Stimulated activated CD4-positive, alpha-beta T cell treated with anti-CD3 and anti-CD28 coated beads, TNF-alpha, amount 100 ng/mL, for 4 hours (primary cell): ENCODE measurements at regions not wholly inside any gene's neighbourhood (a gene's known extent, or its start where the extent isn't known, plus 50 kb on each side); places are given as distances from the start of the nearest gene placed in this dataset.
"Not testable (repeated sequence)": the region's sequence is repeated elsewhere in the genome, so short reads cannot be mapped to it uniquely, and the experiment has no call there.

ENCODE experiments used
- DNase-seq, 3 experiments: peaks; one replicate each; pipeline ENCODE4 v3.0.0-alpha.2; 2020; ENCODE audit warnings: low read depth in 3 of 3

DNA sequence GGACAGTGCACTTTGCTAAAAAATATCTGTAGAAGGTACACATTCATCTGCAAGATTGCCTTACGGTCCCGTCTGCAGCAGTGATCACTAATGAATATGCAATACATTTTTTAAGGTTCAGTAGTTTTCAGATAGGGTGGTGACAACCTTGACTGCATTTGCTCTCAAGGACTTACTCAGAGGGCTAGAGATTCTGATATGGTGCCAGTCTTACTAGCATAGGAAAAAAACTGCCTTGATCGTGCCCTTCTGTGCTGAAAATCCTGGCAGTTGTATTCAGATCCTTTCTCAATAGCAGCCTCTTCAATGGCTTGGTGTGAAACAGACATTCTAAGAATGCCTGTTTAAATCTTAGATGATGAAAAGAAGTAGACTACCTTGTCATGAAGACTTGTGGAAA lies 411.9 kb upstream of the CCDC54 start:
- no peak for DNase-seq

DNA sequence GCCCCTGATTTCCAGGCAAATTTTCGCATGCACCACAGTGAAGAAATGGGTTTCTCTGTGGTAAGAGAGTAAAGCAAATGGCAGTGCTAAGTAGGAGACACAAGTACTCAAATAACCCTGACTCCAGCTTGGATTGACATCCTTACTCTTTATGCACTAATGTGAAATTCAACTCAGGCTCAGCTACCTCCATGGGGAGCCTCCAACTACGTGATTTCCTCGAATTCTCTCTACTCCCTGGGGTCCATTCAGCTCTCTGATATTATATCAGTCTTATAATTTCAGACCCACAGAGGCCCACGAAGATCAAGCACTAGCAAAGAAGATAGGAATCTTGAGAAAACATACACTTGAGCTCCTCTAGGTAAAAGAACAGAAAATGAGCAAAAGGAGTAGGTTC lies 407.6 kb upstream of the CCDC54 start:
- DNase-seq = no peak

DNA sequence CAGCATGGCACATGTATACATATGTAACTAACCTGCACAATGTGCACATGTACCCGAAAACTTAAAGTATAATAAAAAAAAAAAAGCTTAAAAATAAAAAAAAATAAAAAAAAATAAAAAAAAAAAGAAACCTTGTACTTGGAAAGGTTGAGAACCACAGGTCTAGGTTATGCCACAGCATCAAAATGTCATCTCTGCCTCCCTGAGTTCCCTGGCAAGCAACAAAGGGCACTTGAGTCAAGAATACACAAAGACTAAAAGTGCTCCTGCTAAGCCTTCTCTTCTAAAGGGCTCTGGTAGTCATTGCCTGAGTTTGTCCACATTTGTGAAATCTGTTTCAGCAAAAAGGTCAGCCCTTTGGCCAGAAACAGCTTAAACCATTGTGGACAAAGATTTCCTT lies 395.8 kb upstream of the CCDC54 start:
- no peak for DNase-seq

DNA sequence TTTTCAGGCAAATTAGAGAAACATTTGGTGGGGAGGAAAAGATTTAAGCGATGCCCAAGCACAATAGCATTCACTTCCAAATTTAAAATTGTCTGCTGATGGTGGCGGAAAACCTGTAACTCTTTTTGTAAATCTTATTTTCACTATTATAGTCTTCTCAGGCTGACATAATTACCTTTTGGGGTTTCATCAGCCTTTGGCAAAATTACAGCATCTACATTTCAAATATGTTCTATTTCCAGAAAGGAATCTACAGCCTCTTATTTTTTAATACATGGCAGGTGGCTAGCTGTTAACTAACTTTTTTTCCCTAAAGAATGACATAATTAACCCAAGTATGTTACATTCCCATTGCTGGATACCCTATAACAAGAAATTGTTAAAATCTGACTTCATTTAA lies 391.5 kb upstream of the CCDC54 start:
- DNase-seq = no peak

- not testable (repeated sequence) for DNase-seq
Observed at GRCh38 chr3:106998841-106999682, 378.2 kb upstream of the CCDC54 start.

- no peak for DNase-seq
Observed at GRCh38 chr3:107001635-107002034, 375.6 kb upstream of the CCDC54 start.

- not testable (repeated sequence) for DNase-seq
Observed at GRCh38 chr3:107005352-107005751, 371.9 kb upstream of the CCDC54 start.

- DNase-seq = no peak
Observed at GRCh38 chr3:107008213-107008612, 369.0 kb upstream of the CCDC54 start.

DNA sequence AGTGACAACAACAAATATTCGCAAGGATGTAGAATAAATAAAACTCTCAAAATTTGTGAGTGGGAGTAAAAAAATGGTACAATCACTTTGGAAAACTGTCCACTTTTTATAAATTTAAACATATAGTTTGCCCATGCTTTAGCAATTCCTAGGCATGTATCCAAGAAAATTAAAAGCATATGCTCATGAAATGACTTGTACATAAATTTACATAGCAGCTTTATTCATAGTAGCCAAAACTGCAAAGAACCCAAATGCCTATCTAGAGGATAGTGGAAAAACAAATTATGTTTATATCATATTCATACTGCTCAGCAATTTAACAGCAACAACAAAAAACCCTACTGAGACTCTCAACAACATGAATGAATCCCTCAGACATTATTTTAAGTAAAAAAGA lies 363.6 kb upstream of the CCDC54 start:
- no peak for DNase-seq

GRCh38 chr3:107024551-107025026 lies 352.6 kb upstream of the CCDC54 start:
- DNase-seq = no peak

DNA sequence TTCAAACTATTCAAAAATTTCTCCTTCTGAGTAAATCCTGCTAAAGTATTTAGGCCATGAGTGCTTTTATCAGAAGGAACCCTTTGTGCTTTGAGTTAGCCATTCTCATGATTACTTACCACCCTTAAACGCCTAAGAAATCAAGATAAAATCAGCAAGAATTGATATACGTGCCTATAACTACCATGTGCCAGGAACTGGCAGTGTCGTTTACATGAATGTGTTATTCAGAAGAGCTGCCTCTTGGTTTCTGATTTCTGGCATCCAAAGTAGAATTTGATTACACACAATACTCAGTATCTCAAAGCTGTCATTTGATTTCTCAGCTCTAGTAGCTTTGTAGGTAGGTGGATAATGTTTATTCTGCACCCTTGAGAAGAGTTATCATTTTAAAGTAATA lies 351.3 kb upstream of the CCDC54 start:
- no peak for DNase-seq

DNA sequence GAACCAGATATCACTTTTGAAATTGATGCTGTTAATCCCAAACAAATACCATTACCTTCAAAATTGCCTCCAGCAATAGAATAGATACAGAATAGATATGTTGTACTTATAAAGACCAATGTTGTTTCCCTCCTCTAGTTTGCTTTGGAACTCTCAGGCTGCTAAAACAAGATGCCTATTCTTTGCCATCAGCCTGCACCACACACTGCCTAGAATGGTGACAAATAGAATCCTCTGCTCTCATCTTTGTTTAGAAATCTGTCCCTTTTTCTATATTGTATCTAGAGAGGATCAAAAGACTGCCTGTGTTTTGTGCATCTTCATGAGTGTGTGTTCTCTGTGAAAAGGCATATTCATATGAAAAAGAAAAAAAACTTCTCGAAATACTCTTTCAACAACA lies 349.2 kb upstream of the CCDC54 start:
- DNase-seq = no peak

DNA sequence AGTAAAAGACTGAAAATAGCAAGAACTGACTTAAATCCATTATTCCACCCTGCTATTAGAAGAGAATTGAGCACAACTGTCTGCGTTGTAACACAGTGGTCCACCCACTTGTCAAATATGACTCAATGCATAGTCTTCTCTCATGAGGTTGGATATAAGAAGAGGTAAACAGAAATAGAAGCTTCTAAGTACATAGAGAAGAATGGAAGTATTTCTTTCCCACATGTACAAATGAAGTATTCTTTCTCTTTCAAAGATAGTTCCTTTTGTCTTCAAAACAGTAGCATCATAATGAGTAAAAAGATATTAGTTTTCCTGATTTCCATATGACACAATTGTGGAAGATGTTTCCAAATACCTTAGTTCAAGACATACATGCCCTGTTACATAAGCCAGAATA lies 348.6 kb upstream of the CCDC54 start:
- DNase-seq = no peak

DNA sequence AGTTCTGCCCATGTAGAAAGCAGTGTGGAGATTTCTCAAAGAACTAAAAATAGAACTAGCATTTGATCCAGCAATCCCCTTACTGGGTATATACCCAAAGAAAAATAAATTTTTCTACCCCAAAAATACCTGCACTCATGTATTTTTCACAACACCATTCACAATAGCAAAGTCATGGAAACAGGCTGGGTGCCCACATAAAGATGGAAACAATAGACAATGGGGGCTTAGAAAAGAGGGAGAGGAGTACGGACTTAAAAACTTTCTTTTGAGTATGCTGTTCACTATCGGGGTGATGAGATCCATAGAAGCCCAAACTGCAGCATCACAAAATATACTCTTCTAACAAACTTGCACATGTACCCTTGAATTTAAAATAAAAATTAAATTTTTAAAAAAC lies 345.1 kb upstream of the CCDC54 start:
- DNase-seq = no peak

DNA sequence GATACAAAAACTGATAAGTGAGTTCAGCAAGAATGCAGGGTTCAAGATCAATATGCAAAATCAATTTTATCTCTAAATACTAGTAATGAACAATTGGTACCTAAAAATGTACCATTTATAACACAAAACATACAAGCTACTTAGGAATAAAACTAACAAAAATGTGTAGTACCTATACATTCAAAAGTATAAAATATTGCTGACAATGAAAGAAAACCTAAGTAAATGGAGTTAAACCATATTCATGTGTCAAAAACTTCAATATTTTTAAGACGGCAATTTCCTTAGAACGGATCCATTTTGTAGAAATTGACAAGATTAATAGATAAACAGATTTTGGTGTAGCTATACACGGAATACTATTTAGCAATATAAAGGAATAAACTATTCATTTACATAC lies 343.1 kb upstream of the CCDC54 start:
- no peak for DNase-seq

DNA sequence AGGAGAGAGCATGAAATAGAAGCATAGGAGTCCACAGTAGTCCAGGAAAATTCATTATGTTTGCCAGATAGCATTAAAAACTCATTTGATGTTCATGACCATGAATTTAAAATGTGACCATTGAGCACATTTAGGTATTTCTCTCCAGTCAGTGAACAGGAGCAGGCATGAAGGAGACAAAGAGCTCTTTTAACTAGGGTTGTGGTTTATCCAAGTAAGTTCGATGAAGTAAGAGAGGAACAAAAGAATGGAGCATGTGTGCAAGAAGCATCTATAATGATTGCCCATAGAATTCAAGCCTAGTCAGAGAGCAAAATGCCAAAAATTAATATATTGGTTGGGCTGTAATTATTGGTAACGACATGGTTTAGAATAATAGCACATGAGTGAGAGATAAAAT lies 342.1 kb upstream of the CCDC54 start:
- no peak for DNase-seq

GRCh38 chr3:107044677-107045076 lies 332.6 kb upstream of the CCDC54 start:
- DNase-seq = no peak

GRCh38 chr3:107045791-107046190 lies 331.4 kb upstream of the CCDC54 start:
- DNase-seq = no peak

DNA sequence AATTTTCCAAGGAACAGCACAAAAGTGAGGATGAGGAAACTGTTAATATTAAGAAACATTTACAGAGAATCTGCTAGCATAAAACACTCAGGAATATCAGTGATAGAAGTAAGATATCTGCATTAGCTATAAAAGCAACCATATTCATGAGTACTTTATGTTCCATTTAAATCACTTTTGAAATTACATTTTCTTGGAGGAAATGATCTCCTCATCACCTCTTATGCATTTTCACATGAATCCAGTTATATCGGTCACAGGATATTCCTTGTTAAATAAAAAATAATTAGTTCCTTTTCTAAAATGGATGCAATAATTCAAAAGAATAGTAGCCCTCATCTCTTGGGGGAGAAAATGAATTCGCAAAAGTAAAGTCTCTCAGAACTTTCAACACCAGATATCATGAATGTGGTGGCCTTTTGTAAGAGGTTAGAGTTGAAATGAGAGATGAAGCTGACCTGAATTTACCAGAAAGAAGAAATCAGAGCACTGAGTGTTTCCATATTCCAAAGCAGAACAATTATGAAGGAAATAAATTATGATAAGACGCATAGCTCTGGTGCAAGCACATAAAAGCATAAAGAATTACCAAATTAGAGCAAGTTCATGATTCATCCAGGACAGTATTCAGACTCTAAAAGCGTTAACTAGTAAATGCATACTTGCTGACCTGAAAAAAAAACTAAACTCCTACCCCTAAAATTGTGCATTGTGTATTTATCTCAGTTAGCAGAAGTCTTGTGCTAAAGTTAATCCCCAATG lies 321.9 kb upstream of the CCDC54 start:
- DNase-seq = no peak

- DNase-seq = no peak
Observed at GRCh38 chr3:107061466-107061865, 315.8 kb upstream of the CCDC54 start.

GRCh38 chr3:107062310-107062709 lies 314.9 kb upstream of the CCDC54 start:
- no peak for DNase-seq

DNA sequence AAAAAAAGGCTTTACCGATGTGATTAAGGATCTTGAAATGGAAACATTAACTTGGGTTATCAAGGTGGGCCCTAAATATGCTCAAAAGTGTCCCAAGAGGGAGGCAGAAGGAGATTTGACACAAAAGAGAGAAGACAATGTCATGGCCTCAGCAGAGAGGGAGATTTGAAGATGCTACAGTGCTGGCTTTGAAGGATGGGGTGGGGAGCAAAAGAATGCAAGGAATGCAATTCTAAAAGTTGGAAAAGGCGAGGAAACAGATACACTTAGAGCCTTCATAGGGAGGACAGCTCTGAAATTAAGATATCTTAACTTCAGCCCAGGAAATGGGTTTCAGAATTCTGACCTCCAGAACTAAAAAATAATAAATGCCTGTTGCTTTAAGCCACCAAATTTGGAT lies 314.5 kb upstream of the CCDC54 start:
- no peak for DNase-seq

DNA sequence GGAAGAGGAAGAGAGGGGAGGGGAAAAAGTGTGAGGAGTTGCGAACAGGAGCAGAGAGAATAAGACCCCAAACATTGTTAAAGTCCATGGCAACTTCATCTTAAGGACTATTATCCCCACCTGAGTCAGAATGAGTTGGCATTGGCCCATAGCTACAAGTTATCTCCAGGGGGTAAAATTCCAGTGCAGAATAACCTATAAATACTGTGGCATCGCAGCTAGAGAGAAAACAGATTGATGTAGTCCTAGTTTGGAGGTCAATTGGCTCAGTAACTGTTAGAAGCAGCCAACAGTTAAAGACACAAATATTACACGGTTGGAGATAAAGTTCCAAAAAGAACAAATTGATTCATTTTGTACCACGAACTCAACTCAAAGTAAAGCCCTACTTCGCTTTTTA lies 313.9 kb upstream of the CCDC54 start:
- no peak for DNase-seq
